ENCODE measurements at regions not wholly inside any gene's neighbourhood (a gene's known extent, or its start where the extent isn't known, plus 50 kb on each side); places are given as distances from the start of the nearest gene placed in this dataset.
A peak's percentile ranks its signal among the peaks of the same experiment; 100 is the strongest.
"Not testable (repeated sequence)": the region's sequence is repeated elsewhere in the genome, so short reads cannot be mapped to it uniquely, and the experiment has no call there.

DNA sequence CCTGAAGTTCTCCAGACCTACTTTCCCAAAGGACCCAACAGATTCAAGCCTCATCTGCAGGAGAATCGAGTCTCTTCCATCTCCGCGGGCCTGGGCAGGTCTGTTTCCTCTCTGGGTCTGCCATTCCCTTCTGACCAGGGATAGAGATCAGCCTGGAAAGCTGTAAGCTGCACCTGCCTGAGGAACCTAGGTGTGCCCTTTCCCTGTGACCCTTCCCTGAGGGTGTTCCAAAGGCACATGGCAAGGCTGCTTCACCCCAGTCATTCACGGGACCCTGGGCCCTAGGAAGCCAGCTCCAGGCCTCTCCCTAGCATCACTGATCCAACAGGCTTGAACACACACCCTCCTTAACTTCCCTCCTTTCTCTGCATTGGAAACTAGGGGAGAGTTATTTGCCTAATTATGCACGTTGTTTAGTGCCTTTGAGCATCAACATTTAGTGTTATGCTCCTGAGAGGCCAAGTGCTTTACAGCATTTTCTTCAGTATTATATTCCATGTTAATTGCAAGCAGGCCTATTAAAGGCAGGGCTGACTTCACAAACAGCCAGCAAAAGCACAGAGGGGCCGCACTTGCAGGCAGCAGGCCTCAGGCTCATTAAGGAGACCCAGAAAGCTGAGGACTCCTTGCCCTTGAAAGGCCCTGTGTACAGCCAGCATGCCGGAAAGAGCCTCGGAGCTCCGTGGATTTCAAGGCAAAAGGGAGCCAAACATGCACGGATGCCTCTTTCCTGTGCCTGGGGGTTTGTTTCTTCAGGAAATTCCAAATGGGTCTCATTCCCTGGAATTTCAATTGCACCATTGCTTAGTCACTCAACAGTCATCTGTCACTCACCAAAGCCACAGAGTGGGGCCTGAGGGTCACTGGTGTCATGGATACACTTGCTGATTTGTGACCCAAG is 91.0 kb upstream of the FAM20C start:
- FAIRE-seq (no peak), DNase-seq (peak in 1 of 5 donors; percentile 9)
- Histone ChIP-seq H3K27me3 (ENCODE audit: control insufficient read depth, insufficient read depth, low read length) (no peaks in the 10 kb centered on the region), H3K4me1 (ENCODE audit: control insufficient read depth in 2 of 3, insufficient read depth in 2 of 3, low read depth in 1 of 3, low read length in 3 of 3) (no peaks in the 10 kb centered on the region), H3K9ac (ENCODE audit: low read length in 3 of 3) (no peak overlapping the region), H3K9me3 (ENCODE audit: control insufficient read depth in 2 of 3, insufficient read depth in 1 of 3, low read length in 3 of 3) (peaks cover 0 to 3% (median 0%) of the 10 kb centered on the region in 3 donors), H3K4me3 (ENCODE audit: low read length in 3 of 3) (no peak overlapping the region), H3K36me3 (ENCODE audit: control insufficient read depth in 2 of 3, insufficient read depth in 3 of 3, low read length in 3 of 3) (no peaks in the 10 kb centered on the region), H3K27ac (ENCODE audit: low read depth in 2 of 2, low read length in 2 of 2) (no peak overlapping the region)
- TF ChIP-seq CTCF (IDR thresholded peaks at IDR 0.05; ENCODE audit: borderline replicate concordance, extremely low read depth, insufficient read depth), result no peak
- intact Hi-C loops (cut with DNase I), result no loop called here

GRCh38 chr7:102047-102711 is 90.2 kb upstream of the FAM20C start:
- no peak for TF ChIP-seq CTCF (IDR thresholded peaks at IDR 0.05; ENCODE audit: borderline replicate concordance, extremely low read depth, insufficient read depth)
- intact Hi-C loops (cut with DNase I), result no loop called here
- Histone ChIP-seq H3K9me3 (ENCODE audit: control insufficient read depth in 2 of 3, insufficient read depth in 1 of 3, low read length in 3 of 3) (peaks cover 0 to 3% (median 0%) of the 10 kb centered on the region in 3 donors), H3K27me3 (ENCODE audit: control insufficient read depth, insufficient read depth, low read length) (no peaks in the 10 kb centered on the region), H3K36me3 (ENCODE audit: control insufficient read depth in 2 of 3, insufficient read depth in 3 of 3, low read length in 3 of 3) (no peaks in the 10 kb centered on the region), H3K27ac (ENCODE audit: low read depth in 2 of 2, low read length in 2 of 2) (no peak overlapping the region), H3K4me1 (ENCODE audit: control insufficient read depth in 2 of 3, insufficient read depth in 2 of 3, low read depth in 1 of 3, low read length in 3 of 3) (no peaks in the 10 kb centered on the region), H3K9ac (ENCODE audit: low read length in 3 of 3) (no peak overlapping the region), H3K4me3 (ENCODE audit: low read length in 3 of 3) (no peak overlapping the region)
- peak in 1 of 5 donors; percentile 56 for DNase-seq
- no peak for FAIRE-seq

- Histone ChIP-seq H3K4me3 (ENCODE audit: low read length in 3 of 3) (no peak overlapping the region), H3K27me3 (ENCODE audit: control insufficient read depth, insufficient read depth, low read length) (no peaks in the 10 kb centered on the region), H3K27ac (ENCODE audit: low read depth in 2 of 2, low read length in 2 of 2) (no peak overlapping the region), H3K9me3 (ENCODE audit: control insufficient read depth in 2 of 3, insufficient read depth in 1 of 3, low read length in 3 of 3) (peaks cover 0 to 3% (median 0%) of the 10 kb centered on the region in 3 donors), H3K9ac (ENCODE audit: low read length in 3 of 3) (no peak overlapping the region), H3K36me3 (ENCODE audit: control insufficient read depth in 2 of 3, insufficient read depth in 3 of 3, low read length in 3 of 3) (no peaks in the 10 kb centered on the region), H3K4me1 (ENCODE audit: control insufficient read depth in 2 of 3, insufficient read depth in 2 of 3, low read depth in 1 of 3, low read length in 3 of 3) (no peaks in the 10 kb centered on the region)
- DNase-seq, result no peak
- TF ChIP-seq CTCF (IDR thresholded peaks at IDR 0.05; ENCODE audit: borderline replicate concordance, extremely low read depth, insufficient read depth), result no peak
- intact Hi-C loops (cut with DNase I), result no loop called here
- FAIRE-seq, result no peak
Observed at GRCh38 chr7:102721-103120, 89.7 kb upstream of the FAM20C start.

DNA sequence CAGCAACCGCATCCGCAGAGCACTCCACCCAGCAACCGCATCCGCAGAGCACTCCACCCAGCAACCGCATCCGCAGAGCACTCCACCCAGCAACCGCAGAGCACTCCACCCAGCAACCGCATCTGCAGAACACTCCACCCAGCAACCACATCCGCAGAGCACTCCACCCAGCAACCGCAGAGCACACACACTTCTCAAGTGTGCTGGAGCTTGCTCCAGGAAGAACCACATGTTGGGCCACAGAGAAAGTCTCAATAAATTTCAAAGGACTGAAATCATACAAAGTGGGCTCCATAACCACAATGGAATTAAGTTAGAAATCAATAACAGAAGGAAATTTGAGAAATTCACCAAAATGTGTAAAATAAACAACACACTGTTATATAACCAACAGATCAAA is 88.4 kb upstream of the FAM20C start:
- DNase-seq; H3K27ac ChIP-seq (ENCODE audit: low read depth in 2 of 2, low read length in 2 of 2); FAIRE-seq; H3K27me3 ChIP-seq (ENCODE audit: control insufficient read depth, insufficient read depth, low read length); H3K9me3 ChIP-seq (ENCODE audit: control insufficient read depth in 2 of 3, insufficient read depth in 1 of 3, low read length in 3 of 3); H3K4me3 ChIP-seq (ENCODE audit: low read length in 3 of 3); H3K4me1 ChIP-seq (ENCODE audit: control insufficient read depth in 2 of 3, insufficient read depth in 2 of 3, low read depth in 1 of 3, low read length in 3 of 3); intact Hi-C loops (cut with DNase I); H3K36me3 ChIP-seq (ENCODE audit: control insufficient read depth in 2 of 3, insufficient read depth in 3 of 3, low read length in 3 of 3); H3K9ac ChIP-seq (ENCODE audit: low read length in 3 of 3): not testable (repeated sequence)
